ENCODE measurements at regions not wholly inside any gene's neighbourhood (a gene's known extent, or its start where the extent isn't known, plus 50 kb on each side); places are given as distances from the start of the nearest gene placed in this dataset.

DNA sequence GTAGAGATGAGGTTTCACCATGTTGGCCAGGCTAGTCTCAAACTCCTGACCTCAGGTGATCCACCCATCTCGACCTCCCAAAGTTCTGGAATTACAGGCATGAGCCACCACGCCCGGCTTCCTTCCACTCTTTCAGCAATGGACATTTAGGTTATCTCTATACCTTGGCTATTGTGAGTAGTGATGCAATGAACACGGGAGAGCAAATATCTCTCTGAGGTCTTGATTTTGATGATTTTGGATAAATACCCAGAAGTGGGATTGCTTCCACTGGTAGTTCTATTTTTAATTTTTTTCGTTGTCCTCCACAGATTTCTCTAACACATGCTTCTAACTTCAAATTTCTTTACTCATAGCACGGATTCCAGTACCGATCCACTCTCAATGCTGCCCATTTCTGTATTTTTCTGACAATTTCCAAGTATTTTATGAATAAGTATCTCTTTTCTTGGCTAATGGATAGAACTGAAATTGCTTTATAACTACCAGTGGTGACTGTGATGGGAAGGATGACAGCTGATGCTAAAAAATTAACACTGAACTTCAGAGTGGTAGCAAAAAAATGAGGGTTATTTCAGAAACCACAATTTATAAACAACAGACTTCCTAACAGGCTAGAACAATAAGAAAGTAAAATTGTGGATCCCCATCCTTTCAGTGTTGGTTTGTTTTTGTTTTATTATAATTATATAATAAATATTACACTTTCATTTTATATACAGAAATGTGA lies 327.5 kb upstream of the RUNX1 start:
- TF ChIP-seq, protein P1, sequence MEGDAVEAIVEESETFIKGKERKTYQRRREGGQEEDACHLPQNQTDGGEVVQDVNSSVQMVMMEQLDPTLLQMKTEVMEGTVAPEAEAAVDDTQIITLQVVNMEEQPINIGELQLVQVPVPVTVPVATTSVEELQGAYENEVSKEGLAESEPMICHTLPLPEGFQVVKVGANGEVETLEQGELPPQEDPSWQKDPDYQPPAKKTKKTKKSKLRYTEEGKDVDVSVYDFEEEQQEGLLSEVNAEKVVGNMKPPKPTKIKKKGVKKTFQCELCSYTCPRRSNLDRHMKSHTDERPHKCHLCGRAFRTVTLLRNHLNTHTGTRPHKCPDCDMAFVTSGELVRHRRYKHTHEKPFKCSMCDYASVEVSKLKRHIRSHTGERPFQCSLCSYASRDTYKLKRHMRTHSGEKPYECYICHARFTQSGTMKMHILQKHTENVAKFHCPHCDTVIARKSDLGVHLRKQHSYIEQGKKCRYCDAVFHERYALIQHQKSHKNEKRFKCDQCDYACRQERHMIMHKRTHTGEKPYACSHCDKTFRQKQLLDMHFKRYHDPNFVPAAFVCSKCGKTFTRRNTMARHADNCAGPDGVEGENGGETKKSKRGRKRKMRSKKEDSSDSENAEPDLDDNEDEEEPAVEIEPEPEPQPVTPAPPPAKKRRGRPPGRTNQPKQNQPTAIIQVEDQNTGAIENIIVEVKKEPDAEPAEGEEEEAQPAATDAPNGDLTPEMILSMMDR (IDR thresholded peaks at IDR 0.05; ENCODE audit: low read length): no peak
- no peak for TF ChIP-seq EZH2 (optimal IDR thresholded peaks at IDR 0.05; ENCODE audit: low read depth, low read length)
- no peak for TF ChIP-seq EZH2phosphoT487 (IDR thresholded peaks at IDR 0.05; ENCODE audit: low read length)
